Natural killer cell (primary cell): ENCODE measurements at regions not wholly inside any gene's neighbourhood (a gene's known extent, or its start where the extent isn't known, plus 50 kb on each side); places are given as distances from the start of the nearest gene placed in this dataset.

Experiments
- ATAC-seq, 3 donors: fragments of 150-1000 bp in 2 of 3; fragments of 200-7000 bp in 1 of 3; cut with Tn5 transposase; 1 replicate in 1 of 3; 2 replicates in 2 of 3; pipeline ENCODE4 v1.10.0; 2021; ENCODE audit warnings: mild to moderate bottlenecking in 2 of 3, moderate library complexity in 2 of 3
- DNase-seq, 2 donors: peaks; one replicate each; pipeline versions ENCODE4 v3.0.0 to v3.0.0-alpha.2; 2013 to 2021; ENCODE audit warnings: mixed read lengths in 1 of 2
- H3K27ac ChIP-seq: one replicate; pipeline ENCODE4 v1.5.1; 2013; ENCODE audit warnings: mild to moderate bottlenecking, low read length
- H3K27me3 ChIP-seq: one replicate; pipeline ENCODE4 v1.6.1; 2013; ENCODE audit warnings: low read length; ENCODE audit not compliant: control insufficient read depth, insufficient read depth
- H3K36me3 ChIP-seq: one replicate; pipeline ENCODE4 v1.6.1; 2013; ENCODE audit warnings: low read length; ENCODE audit not compliant: control insufficient read depth, insufficient read depth
- H3K4me1 ChIP-seq: one replicate; pipeline ENCODE4 v1.6.1; 2013; ENCODE audit warnings: low read length; ENCODE audit not compliant: control insufficient read depth, insufficient read depth
- H3K4me3 ChIP-seq: one replicate; pipeline ENCODE4 v1.5.1; 2013; ENCODE audit warnings: low read length
- H3K9me3 ChIP-seq: one replicate; pipeline ENCODE4 v1.6.1; 2013; ENCODE audit warnings: low read length; ENCODE audit not compliant: control insufficient read depth, insufficient read depth
- H3K27ac Mint-ChIP-seq, 2 donors: one replicate each; pipeline ENCODE4 v1.8.0; 2022; ENCODE audit warnings: mild to moderate bottlenecking in 2 of 2, mixed read lengths in 2 of 2, moderate library complexity in 1 of 2
- H3K27me3 Mint-ChIP-seq, 2 donors: one replicate each; pipeline ENCODE4 v1.8.0; 2022; ENCODE audit warnings: low read depth in 2 of 2, mixed read lengths in 2 of 2
- H3K36me3 Mint-ChIP-seq: one replicate; pipeline ENCODE4 v1.8.0; 2022; ENCODE audit warnings: mixed read lengths
- H3K4me1 Mint-ChIP-seq, 2 donors: one replicate each; pipeline ENCODE4 v1.8.0; 2022; ENCODE audit warnings: mixed read lengths in 2 of 2
- H3K4me3 Mint-ChIP-seq: one replicate; pipeline ENCODE4 v1.8.0; 2022; ENCODE audit warnings: mild to moderate bottlenecking, moderate library complexity, mixed read lengths
- H3K9me3 Mint-ChIP-seq, 2 donors: one replicate each; pipeline ENCODE4 v1.8.0; 2022; ENCODE audit warnings: mixed read lengths in 2 of 2
- CTCF ChIP-seq: fragments of 200-600 bp; IDR thresholded peaks from one replicate; pipeline ENCODE4 v1.8.0; 2022; ENCODE audit warnings: antibody characterized with exemption
- WGBS: methylation state at CpG from one replicate; pipeline ENCODE4 v1.1.7; 2013; ENCODE audit warnings: missing lambda C conversion rate; ENCODE audit not compliant: insufficient coverage; 5-methylcytosine and 5-hydroxymethylcytosine counted together
- intact Hi-C: fragments of 100-400 bp; cut with micrococcal nuclease; formaldehyde crosslinking; loops from one replicate; pipeline ENCODE4 v1.14.2; 2022

- no peak for TF ChIP-seq CTCF
- H3K4me3 Mint-ChIP-seq = no peak overlapping the region
- no peaks in the 10 kb centered on the region for H3K4me1 Mint-ChIP-seq
- H3K9me3 ChIP-seq = no peaks in the 10 kb centered on the region
- ATAC-seq (no peak), DNase-seq (no peak)
- no peaks in the 10 kb centered on the region for H3K36me3 ChIP-seq
- no peak overlapping the region for H3K27ac Mint-ChIP-seq
- no peaks in the 10 kb centered on the region for H3K27me3 ChIP-seq
- peaks cover 11% of the 10 kb centered on the region for H3K36me3 Mint-ChIP-seq
- H3K27me3 Mint-ChIP-seq = peaks cover 11 to 28% of the 10 kb centered on the region in 2 donors
- intact Hi-C loops = no loop called here
- 93% methylated on average over 9 of the region's 9 CpGs for WGBS
- no peaks in the 10 kb centered on the region for H3K4me1 ChIP-seq
- no peak overlapping the region for H3K27ac ChIP-seq
- no peak overlapping the region for H3K4me3 ChIP-seq
- peaks cover 0 to 2% of the 10 kb centered on the region in 2 donors for H3K9me3 Mint-ChIP-seq
Measured at GRCh38 chr1:222087221-222087920, 345.5 kb upstream of the DUSP10 start.

- no peak for TF ChIP-seq CTCF
- Histone ChIP-seq H3K9me3 (no peaks in the 10 kb centered on the region), H3K4me3 (no peak overlapping the region), H3K4me1 (no peaks in the 10 kb centered on the region), H3K27ac (no peak overlapping the region), H3K36me3 (no peaks in the 10 kb centered on the region), H3K27me3 (no peaks in the 10 kb centered on the region)
- intact Hi-C loops = no loop called here
- Mint-ChIP-seq H3K27me3 (peaks cover 11 to 29% of the 10 kb centered on the region in 2 donors), H3K9me3 (peaks cover 0 to 2% of the 10 kb centered on the region in 2 donors), H3K27ac (no peak overlapping the region), H3K4me1 (no peaks in the 10 kb centered on the region), H3K4me3 (no peak overlapping the region), H3K36me3 (peaks cover 11% of the 10 kb centered on the region)
- DNase-seq (no peak), ATAC-seq (no peak)
- WGBS = 100% methylated on average over 1 of the region's 1 CpG
Measured at GRCh38 chr1:222084996-222085395, 343.1 kb upstream of the DUSP10 start.

GRCh38 chr1:222084048-222084447 lies 342.2 kb upstream of the DUSP10 start:
- H3K9me3 Mint-ChIP-seq = peaks cover 0 to 2% of the 10 kb centered on the region in 2 donors
- DNase-seq (no peak), ATAC-seq (no peak)
- no peaks in the 10 kb centered on the region for H3K27me3 ChIP-seq
- H3K27ac Mint-ChIP-seq = no peak overlapping the region
- no peaks in the 10 kb centered on the region for H3K4me1 ChIP-seq
- intact Hi-C loops = no loop called here
- no peak overlapping the region for H3K4me3 Mint-ChIP-seq
- peaks cover 11 to 33% of the 10 kb centered on the region in 2 donors for H3K27me3 Mint-ChIP-seq
- no peaks in the 10 kb centered on the region for H3K4me1 Mint-ChIP-seq
- TF ChIP-seq CTCF = no peak
- no peak overlapping the region for H3K4me3 ChIP-seq
- H3K36me3 ChIP-seq = no peaks in the 10 kb centered on the region
- no peak overlapping the region for H3K27ac ChIP-seq
- peaks cover 11% of the 10 kb centered on the region for H3K36me3 Mint-ChIP-seq
- H3K9me3 ChIP-seq = no peaks in the 10 kb centered on the region

- no peaks in the 10 kb centered on the region for H3K4me1 Mint-ChIP-seq
- no peak overlapping the region for H3K27ac Mint-ChIP-seq
- Histone ChIP-seq H3K27ac (no peak overlapping the region), H3K9me3 (no peaks in the 10 kb centered on the region), H3K36me3 (no peaks in the 10 kb centered on the region), H3K27me3 (no peaks in the 10 kb centered on the region), H3K4me3 (no peak overlapping the region), H3K4me1 (no peaks in the 10 kb centered on the region)
- ATAC-seq = no peak
- peaks cover 8 to 30% of the 10 kb centered on the region in 2 donors for H3K27me3 Mint-ChIP-seq
- peaks cover 11% of the 10 kb centered on the region for H3K36me3 Mint-ChIP-seq
- H3K4me3 Mint-ChIP-seq = no peak overlapping the region
- peaks cover 0 to 2% of the 10 kb centered on the region in 2 donors for H3K9me3 Mint-ChIP-seq
- TF ChIP-seq CTCF = no peak
- DNase-seq = no peak
- intact Hi-C loops = no loop called here
- 81% methylated on average over 3 of the region's 3 CpGs for WGBS
Measured at GRCh38 chr1:222081859-222082258, 340.0 kb upstream of the DUSP10 start.
